AG04449 (cell line): ENCODE measurements at regions not wholly inside any gene's neighbourhood (a gene's known extent, or its start where the extent isn't known, plus 50 kb on each side); places are given as distances from the start of the nearest gene placed in this dataset.

Experiments
- CTCF ChIA-PET: fragments of 350-600 bp; formaldehyde crosslinking; extraction: SDS; loops from one replicate; lab custom pipeline; 2021; ENCODE audit warnings: antibody characterized with exemption; lab: Yijun Ruan, JAX
- POLR2A ChIA-PET: fragments of 400-600, 350-600 bp; formaldehyde crosslinking; extraction: SDS; loops from one replicate; lab custom pipeline; 2020; ENCODE audit warnings: antibody characterized with exemption, inconsistent platforms; lab: Yijun Ruan, JAX
- DNase-seq: peaks from one replicate; pipeline ENCODE4 v3.0.0-alpha.2; 2010; ENCODE audit warnings: low read depth, low spot score
- H3K4me3 ChIP-seq: 2 replicates; pipeline ENCODE4 v1.5.1; 2011; ENCODE audit warnings: low read depth, mild to moderate bottlenecking, control low read depth, low read length
- TF ChIP-seq, protein P1 (sequence below): IDR thresholded peaks from one replicate; pipeline ENCODE4 v1.5.1; 2011; ENCODE audit warnings: mild to moderate bottlenecking, moderate library complexity, low read length, control low read depth, inconsistent platforms; ENCODE audit not compliant: insufficient read depth; ENCODE audit errors: missing control alignments

DNA sequence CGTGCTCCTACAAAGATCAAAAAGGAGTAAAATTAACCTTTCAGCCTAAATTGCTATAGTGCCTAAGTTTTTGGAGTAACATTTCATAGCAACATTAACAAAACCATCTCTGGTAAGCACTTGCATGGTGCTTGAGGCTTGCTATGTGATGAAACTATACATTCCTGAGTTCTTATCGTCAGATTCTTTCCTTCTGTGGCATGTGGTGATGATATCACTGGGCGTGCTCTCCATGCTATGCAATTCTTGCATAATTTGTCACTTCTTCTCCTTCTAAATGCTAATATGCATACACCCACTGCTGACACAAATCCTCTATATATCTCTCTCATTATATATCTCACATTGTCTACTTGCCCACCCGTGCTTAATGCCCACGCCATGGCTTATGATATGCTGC lies 2019.9 kb downstream of the MAT2B start:
- POLR2A ChIA-PET = no interaction called here
- CTCF ChIA-PET = no interaction called here
- TF ChIP-seq, protein P1, sequence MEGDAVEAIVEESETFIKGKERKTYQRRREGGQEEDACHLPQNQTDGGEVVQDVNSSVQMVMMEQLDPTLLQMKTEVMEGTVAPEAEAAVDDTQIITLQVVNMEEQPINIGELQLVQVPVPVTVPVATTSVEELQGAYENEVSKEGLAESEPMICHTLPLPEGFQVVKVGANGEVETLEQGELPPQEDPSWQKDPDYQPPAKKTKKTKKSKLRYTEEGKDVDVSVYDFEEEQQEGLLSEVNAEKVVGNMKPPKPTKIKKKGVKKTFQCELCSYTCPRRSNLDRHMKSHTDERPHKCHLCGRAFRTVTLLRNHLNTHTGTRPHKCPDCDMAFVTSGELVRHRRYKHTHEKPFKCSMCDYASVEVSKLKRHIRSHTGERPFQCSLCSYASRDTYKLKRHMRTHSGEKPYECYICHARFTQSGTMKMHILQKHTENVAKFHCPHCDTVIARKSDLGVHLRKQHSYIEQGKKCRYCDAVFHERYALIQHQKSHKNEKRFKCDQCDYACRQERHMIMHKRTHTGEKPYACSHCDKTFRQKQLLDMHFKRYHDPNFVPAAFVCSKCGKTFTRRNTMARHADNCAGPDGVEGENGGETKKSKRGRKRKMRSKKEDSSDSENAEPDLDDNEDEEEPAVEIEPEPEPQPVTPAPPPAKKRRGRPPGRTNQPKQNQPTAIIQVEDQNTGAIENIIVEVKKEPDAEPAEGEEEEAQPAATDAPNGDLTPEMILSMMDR = no peak
- H3K4me3 ChIP-seq = no peak overlapping the region
- no peak for DNase-seq

DNA sequence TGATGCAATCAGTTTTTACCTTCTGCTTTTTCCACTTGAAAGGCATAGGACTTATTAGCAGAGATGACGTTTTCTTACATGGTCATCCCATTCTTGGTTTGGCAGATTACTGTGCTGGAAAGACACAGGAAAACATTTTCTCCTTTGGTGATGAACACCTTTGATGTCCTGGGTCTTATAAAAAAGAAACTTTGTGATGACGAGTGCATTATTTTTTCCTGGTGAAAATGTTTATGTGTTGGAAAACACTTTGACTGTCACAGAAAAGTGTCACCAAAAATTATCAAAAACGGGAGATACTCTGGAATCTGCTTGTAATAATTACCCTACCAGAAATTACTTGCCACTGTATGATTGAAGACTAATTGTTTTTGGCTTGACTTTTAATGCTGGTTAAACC lies 2020.9 kb downstream of the MAT2B start:
- TF ChIP-seq, protein P1 = no peak
- CTCF ChIA-PET = no interaction called here
- POLR2A ChIA-PET = no interaction called here
- H3K4me3 ChIP-seq = no peak overlapping the region
- DNase-seq = no peak

DNA sequence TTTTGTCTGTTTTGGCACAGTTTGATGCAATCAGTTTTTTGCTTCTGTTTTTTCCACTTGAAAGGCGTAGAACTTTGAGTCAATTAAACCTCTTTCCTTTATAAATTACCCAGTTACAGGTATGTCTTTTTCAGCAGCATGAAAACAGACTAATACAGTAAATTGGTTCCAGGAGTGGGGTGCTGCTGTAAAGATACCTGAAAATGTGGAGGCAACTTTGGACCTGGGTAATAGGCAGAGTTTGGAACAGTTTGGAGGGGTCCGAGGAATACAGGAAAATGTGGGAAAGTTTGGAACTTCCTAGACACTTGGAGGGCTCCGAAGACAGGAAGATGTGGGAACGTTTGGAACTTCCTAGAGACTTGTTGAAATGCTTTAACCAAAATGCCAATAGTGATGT lies 2022.2 kb downstream of the MAT2B start:
- POLR2A ChIA-PET = no interaction called here
- CTCF ChIA-PET = no interaction called here
- H3K4me3 ChIP-seq = no peak overlapping the region
- TF ChIP-seq, protein P1 = no peak
- DNase-seq = no peak

DNA sequence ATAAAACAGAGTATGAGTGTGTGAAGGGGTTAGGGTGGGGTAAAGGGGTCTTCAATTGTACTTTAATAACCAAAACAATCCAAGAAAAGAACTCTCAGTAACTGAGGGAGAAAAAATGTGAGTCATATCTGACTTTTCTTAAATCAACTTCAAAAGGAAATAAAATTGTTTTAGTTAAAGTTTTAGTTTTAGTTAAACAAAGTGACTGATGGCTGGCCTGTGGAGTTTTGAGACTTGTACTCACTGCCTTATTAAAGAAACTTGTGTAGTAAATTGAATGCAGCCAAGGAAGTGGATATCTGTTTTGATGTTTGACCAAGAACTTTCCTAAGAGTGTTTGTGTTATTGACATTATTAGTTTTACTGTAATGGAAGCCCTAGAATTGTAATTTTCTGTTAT lies 2032.6 kb downstream of the MAT2B start:
- no peak overlapping the region for H3K4me3 ChIP-seq
- CTCF ChIA-PET = no interaction called here
- TF ChIP-seq, protein P1 = no peak
- POLR2A ChIA-PET = no interaction called here
- DNase-seq = no peak

DNA sequence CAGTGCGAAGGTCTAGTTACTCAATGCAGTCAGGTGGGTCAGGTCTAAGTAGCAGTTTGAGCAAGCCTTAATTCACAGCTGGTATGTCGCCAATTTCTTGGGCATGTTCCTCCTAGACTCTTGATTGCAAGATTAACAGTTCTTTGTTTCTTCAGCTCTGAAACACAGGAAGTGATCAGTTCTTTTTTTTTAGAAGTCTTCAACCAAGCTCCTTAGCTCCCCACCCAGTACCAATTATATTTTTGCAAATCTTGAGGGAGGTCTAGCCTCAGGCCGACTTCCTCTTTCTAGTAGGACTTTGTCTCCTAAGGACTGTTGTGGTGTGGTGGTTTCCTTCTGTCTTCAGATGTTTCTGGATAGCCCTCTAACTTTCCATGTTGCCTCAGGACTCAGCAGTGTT lies 2054.2 kb downstream of the MAT2B start:
- CTCF ChIA-PET = interaction anchor here (0.6 kb wide), 1 partner anchor 15 kb away, joined by 3 read pairs; no protein-coding TSS in a partner anchor
- TF ChIP-seq, protein P1 = no peak
- no peak overlapping the region for H3K4me3 ChIP-seq
- POLR2A ChIA-PET = no interaction called here
- no peak for DNase-seq

DNA sequence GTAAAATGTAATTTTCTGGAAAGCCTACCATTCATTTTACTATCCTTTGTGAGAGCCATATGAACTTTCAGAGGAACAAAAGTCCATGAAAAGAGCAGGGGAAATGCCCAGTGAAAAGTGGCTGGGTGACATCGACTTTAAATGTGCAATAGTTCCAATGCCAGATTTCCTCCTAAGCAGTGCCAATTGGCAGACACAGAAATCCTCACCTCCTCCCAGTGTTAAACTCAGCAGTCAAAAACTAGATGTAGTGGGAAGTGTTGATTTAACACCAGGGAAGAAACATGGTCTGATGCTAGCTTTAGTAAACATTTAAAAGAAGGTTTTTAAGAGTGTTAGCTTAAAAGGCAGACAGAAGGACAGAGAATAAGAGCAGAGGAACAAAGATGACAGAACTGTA lies 2055.2 kb downstream of the MAT2B start:
- ChIA-PET CTCF (no interaction called here), POLR2A (no interaction called here)
- no peak for DNase-seq
- TF ChIP-seq, protein P1 = no peak
- no peak overlapping the region for H3K4me3 ChIP-seq
